GM13977 (cell line): ENCODE measurements at regions not wholly inside any gene's neighbourhood (a gene's known extent, or its start where the extent isn't known, plus 50 kb on each side); places are given as distances from the start of the nearest gene placed in this dataset.

Experiments
- DNase-seq: peaks from one replicate; pipeline ENCODE4 v3.0.0; 2012; ENCODE audit warnings: low spot score
- CTCF ChIP-seq: IDR thresholded peaks from 2 replicates; pipeline ENCODE4 v1.5.1; 2012; ENCODE audit warnings: mild to moderate bottlenecking, control low read depth; ENCODE audit not compliant: insufficient read depth; ENCODE audit errors: extremely low read depth, missing control alignments
- in situ Hi-C: fragments of 300-500 bp; cut with MboI; formaldehyde crosslinking; loops from one replicate; pipeline ENCODE4 v1.12.0; 2022; ENCODE audit warnings: low sequenced_read_pairs, low pct_unique_long_range_greater_than_20kb, mixed read lengths, inconsistent platforms; ENCODE audit not compliant: unreplicated experiment

GRCh38 chr2:33958591-33958990 lies 359.5 kb upstream of the FAM98A start:
- no peak for DNase-seq
- in situ Hi-C loops, result no loop called here
- no peak for TF ChIP-seq CTCF

GRCh38 chr2:33949371-33949770 lies 350.3 kb upstream of the FAM98A start:
- in situ Hi-C loops, result no loop called here
- DNase-seq, result no peak
- TF ChIP-seq CTCF, result no peak

GRCh38 chr2:33946193-33946592 lies 347.1 kb upstream of the FAM98A start:
- DNase-seq, result no peak
- in situ Hi-C loops, result no loop called here

DNA sequence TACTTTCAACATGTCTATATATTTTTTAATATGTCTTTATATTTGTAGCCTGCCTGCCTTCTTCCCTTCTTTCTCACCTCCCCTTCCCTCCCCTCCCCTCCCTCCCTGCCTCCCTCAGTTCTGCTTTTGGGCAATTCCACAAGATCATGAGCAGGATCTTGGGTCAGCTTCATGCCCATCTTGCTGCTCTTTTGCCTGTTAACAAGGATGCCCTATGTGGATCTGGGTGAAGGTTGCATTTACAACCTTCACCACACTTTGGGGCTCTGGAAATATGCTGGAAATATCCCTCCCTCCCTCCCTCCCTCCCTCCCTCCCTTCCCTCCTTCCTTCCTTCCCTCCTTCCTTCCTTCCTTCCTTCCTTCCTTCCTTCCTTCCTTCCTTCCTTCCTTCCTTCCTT lies 334.1 kb upstream of the FAM98A start:
- in situ Hi-C loops, result no loop called here
- DNase-seq, result no peak
- TF ChIP-seq CTCF, result no peak

More at GRCh38 chr2:33946193-33946592, 347.1 kb upstream of the FAM98A start:
- no peak for TF ChIP-seq CTCF

GRCh38 chr2:33931164-33931563 lies 332.1 kb upstream of the FAM98A start:
- in situ Hi-C loops, result no loop called here
- DNase-seq, result no peak
- no peak for TF ChIP-seq CTCF

- no peak for TF ChIP-seq CTCF
- in situ Hi-C loops, result no loop called here
- peak; percentile 39 for DNase-seq
Observed at GRCh38 chr2:33929467-33929866, 330.4 kb upstream of the FAM98A start.

DNA sequence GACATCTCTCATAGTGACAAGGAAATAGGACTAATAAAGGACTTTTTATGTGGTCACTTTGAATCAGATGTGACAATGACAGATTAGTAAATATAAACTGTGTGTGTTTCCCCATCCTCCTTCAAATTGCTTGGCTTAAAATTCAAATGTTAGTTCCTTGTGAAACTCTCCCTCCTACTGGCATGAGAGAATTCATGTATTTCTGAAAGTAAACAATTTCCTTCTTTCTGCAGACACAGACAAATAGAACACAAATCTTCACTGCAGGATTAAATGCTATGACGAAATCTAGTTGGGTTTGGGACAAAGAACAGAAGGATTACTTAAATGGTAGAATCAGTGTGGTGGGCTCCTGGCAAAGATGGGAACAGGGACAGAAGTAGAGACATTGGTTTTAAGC lies 328.7 kb upstream of the FAM98A start:
- TF ChIP-seq CTCF, result no peak
- in situ Hi-C loops, result no loop called here
- DNase-seq, result no peak
